Duodenal mucosa (tissue), 2 donors: ENCODE measurements at regions not wholly inside any gene's neighbourhood (a gene's known extent, or its start where the extent isn't known, plus 50 kb on each side); places are given as distances from the start of the nearest gene placed in this dataset.

Experiments
- H3K27ac ChIP-seq: one replicate; pipeline ENCODE4 v1.7.0; 2013; ENCODE audit warnings: low read depth, low read length
- H3K27me3 ChIP-seq, 2 donors: one replicate each; pipeline ENCODE4 v1.7.0; 2013; ENCODE audit warnings: low read length in 2 of 2, control low read depth in 1 of 2; ENCODE audit not compliant: insufficient read depth in 2 of 2, control insufficient read depth in 1 of 2
- H3K36me3 ChIP-seq, 2 donors: one replicate each; pipeline ENCODE4 v1.7.0; 2013; ENCODE audit warnings: low read length in 2 of 2, control low read depth in 1 of 2; ENCODE audit not compliant: insufficient read depth in 2 of 2, control insufficient read depth in 1 of 2
- H3K4me1 ChIP-seq, 2 donors: one replicate each; pipeline ENCODE4 v1.7.0; 2013; ENCODE audit warnings: low read length in 2 of 2, control low read depth in 1 of 2; ENCODE audit not compliant: insufficient read depth in 2 of 2, control insufficient read depth in 1 of 2
- H3K4me3 ChIP-seq, 2 donors: one replicate each; pipeline ENCODE4 v1.7.0; 2013; ENCODE audit warnings: low read length in 2 of 2, low read depth in 1 of 2
- H3K9ac ChIP-seq, 2 donors: one replicate each; pipeline ENCODE4 v1.7.0; 2013; ENCODE audit warnings: low read length in 2 of 2, low read depth in 1 of 2
- H3K9me3 ChIP-seq, 2 donors: one replicate each; pipeline ENCODE4 v1.7.0; 2013; ENCODE audit warnings: low read length in 2 of 2, control low read depth in 1 of 2; ENCODE audit not compliant: control insufficient read depth in 1 of 2

DNA sequence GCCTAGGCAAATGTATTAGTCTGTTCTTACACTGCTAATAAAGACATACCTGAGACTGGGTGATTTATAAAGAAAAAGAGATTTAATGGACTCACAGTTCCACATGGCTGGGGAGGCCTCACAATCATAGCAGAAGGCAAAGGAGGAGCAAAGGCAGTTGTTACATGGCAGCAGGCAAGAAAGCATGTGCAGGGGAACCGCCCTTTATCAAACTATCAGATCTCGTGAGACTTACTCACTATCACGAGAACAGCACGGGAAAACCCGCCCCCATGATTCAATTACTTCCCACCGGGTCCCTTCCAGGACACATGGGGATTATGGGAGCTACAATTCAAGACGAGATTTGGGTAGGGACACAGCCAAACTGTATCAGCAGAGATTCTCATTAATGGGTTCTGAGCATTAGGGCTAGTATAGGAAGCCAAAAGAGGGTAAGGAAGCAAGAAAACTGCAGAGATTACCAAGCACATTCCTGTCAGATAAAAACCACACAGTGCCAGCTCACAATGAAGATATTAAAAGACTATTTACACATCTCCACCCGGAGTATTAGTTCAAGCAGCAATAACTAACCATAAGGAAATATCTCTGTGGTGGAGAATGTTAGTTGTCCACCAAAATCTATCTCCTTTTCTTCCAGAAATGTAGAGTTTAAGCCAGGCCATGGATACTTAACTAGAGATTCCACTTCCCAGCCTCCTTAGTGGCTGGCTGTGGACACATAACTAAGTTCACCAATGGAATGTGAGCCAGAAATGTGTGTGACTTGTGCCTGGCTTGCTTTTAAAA lies 61.2 kb upstream of the HOPX start:
- Histone ChIP-seq H3K27me3 (no peaks in the 10 kb centered on the region), H3K4me1 (peaks cover 16 to 19% of the 10 kb centered on the region in 2 donors), H3K36me3 (no peaks in the 10 kb centered on the region), H3K27ac (no peak overlapping the region), H3K4me3 (no peak overlapping the region), H3K9me3 (no peaks in the 10 kb centered on the region), H3K9ac (no peak overlapping the region)

DNA sequence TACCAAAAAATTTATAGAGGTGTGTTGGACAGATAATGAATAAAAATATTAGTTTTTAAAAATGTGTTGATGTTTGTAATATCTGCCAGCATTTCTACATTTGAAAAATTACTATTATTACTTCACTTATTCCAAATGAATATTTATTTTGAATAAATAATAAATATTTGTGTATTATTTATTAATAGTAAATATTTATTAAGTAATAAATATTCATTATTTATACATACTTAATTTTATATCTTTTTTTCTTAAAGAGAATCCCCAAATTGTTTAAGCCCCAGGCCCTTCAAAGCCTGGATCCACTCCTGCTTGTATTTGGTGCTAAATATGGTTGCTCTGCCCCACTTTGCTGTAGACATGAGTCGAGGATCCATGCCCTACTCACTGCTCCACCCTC lies 60.5 kb upstream of the HOPX start:
- Histone ChIP-seq H3K9me3 (no peaks in the 10 kb centered on the region), H3K27me3 (no peaks in the 10 kb centered on the region), H3K4me1 (peaks cover 16 to 18% of the 10 kb centered on the region in 2 donors), H3K9ac (no peak overlapping the region), H3K27ac (no peak overlapping the region), H3K36me3 (no peaks in the 10 kb centered on the region), H3K4me3 (no peak overlapping the region)

DNA sequence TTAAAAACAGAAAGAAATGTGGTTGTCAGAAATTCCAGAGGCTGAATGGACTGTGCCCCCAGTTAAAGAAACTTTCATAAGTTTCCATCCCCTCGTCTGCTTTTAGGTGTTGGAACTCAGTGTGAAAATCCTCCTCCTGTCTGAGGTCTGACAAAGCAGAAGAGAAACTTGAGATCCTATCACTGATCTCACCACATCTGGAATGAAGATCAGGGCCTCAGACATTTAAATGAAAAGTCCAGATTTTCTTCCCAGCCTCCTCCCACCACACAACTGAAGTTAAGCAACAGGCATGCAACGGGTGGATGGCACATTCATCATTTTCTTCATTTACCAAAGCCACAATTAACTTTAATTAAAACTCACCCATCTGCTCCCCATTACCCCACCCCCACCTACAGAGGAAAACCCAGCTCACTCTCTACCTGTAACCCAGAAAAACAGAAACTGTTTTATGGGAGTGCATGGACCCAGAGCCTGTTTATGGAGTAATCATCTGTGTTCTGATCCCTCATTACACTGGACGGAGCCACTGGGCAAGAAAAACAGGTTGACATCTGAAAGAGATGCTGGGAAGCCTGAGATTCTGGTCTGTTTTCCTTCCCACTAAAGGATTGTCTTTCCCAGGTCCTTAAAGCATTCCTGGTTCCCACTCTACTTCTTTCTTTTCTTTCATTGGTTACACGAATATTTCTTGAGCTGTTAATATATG lies 58.1 kb upstream of the HOPX start:
- H3K27ac ChIP-seq, result no peak overlapping the region
- no peak overlapping the region for H3K4me3 ChIP-seq
- H3K4me1 ChIP-seq, result peaks cover 7 to 11% of the 10 kb centered on the region in 2 donors
- no peak overlapping the region for H3K9ac ChIP-seq
- no peaks in the 10 kb centered on the region for H3K9me3 ChIP-seq
- no peaks in the 10 kb centered on the region for H3K27me3 ChIP-seq
- H3K36me3 ChIP-seq, result no peaks in the 10 kb centered on the region

DNA sequence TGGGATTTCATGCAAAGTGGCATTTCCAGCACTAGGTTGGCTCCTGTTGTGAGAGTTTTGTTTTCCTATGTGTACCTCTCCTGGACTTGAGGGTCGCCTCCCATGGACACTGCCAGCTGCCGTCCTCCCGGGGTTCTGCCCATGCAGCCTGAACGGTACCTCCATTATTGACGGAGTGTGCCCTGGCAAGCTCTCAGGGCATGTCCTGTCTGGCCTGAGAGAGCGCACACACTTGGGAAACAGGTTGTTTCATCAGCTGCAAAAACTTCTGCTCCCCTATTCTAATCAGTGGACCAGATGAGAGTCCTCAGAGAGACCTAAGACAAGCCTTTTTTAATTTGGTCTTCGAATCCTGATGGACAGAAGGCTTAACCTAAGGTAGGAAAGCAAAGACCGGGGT lies 56.6 kb upstream of the HOPX start:
- H3K36me3 ChIP-seq, result no peaks in the 10 kb centered on the region
- no peak overlapping the region for H3K27ac ChIP-seq
- H3K4me3 ChIP-seq, result no peak overlapping the region
- no peak overlapping the region for H3K9ac ChIP-seq
- H3K4me1 ChIP-seq, result peaks cover 0 to under 1% of the 10 kb centered on the region in 2 donors
- H3K27me3 ChIP-seq, result no peaks in the 10 kb centered on the region
- H3K9me3 ChIP-seq, result no peaks in the 10 kb centered on the region

DNA sequence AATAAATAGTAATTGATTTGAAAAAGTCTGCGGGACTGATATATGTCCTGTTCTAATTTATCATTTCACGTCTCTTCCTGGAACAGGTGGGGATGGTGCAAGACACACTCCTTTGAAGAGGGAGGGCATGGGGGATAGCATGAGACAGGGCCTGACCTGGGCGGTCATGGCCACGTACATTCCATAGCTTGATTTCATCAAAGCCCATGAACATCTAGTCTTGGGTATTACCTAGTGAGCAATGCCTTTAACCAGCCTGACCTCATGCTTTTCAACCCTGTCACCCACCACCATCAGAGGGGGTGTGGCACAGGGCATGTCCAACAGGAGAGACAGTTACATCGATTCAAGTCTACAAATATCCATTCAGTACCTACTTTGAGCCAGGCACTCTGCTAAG lies 52.3 kb upstream of the HOPX start:
- H3K4me1 ChIP-seq, result peaks cover 6% of the 10 kb centered on the region in 2 donors
- H3K9me3 ChIP-seq, result no peaks in the 10 kb centered on the region
- no peak overlapping the region for H3K27ac ChIP-seq
- H3K4me3 ChIP-seq, result no peak overlapping the region
- H3K36me3 ChIP-seq, result no peaks in the 10 kb centered on the region
- no peaks in the 10 kb centered on the region for H3K27me3 ChIP-seq
- H3K9ac ChIP-seq, result no peak overlapping the region

DNA sequence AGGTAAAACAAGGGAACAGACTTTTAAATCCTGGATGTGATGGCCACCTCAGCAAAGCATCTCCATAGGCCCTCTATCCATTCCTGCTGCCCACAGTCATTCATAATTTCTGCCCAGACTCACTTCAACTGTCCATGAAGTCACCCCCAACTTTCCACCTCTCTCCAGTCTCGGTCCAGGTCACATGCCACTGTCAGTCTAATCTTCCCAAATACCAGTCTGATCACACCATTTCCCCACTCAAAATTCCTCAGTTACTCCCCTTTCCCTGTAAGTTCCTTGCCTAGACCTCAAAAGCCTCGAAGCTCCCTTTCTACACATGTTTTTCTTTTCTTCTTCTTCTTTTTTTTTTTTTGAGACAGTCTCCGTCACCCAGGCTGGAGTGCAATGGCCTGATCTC lies 51.2 kb upstream of the HOPX start:
- Histone ChIP-seq H3K36me3 (no peaks in the 10 kb centered on the region), H3K9ac (no peak overlapping the region), H3K4me1 (peaks cover 6 to 9% of the 10 kb centered on the region in 2 donors), H3K4me3 (no peak overlapping the region), H3K27ac (no peak overlapping the region), H3K9me3 (no peaks in the 10 kb centered on the region), H3K27me3 (no peaks in the 10 kb centered on the region)

DNA sequence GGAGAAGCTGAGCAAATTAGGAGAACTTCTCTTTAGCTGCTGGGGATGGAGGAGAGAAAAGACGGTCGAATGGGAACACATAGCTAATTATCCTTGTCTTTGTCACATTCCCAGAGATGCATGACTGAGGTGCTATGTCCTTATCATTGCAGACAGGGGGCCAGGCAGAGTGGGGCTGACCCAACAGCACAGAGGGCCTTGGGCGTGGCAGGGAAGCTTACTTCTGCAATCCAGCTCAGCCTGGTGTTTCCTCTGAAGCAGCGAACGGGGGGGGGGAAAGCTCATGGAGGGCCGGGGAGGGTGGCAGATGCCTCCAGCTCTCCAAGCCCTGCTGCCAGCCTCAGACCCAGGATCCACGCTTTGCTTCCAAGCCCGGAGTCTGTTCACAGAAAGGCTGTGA lies 50.8 kb upstream of the HOPX start:
- Histone ChIP-seq H3K36me3 (no peaks in the 10 kb centered on the region), H3K9me3 (no peaks in the 10 kb centered on the region), H3K4me3 (no peak overlapping the region), H3K9ac (no peak overlapping the region), H3K4me1 (peaks cover 6 to 9% of the 10 kb centered on the region in 2 donors), H3K27me3 (no peaks in the 10 kb centered on the region), H3K27ac (no peak overlapping the region)
